ES-I3 (cell line): ENCODE measurements at regions not wholly inside any gene's neighbourhood (a gene's known extent, or its start where the extent isn't known, plus 50 kb on each side); places are given as distances from the start of the nearest gene placed in this dataset.
"Not testable (repeated sequence)": the region's sequence is repeated elsewhere in the genome, so short reads cannot be mapped to it uniquely, and the experiment has no call there.

ENCODE experiments used
- H3K36me3 ChIP-seq: 2 replicates; pipeline ENCODE4 v1.6.1; 2013; ENCODE audit warnings: mild to moderate bottlenecking, low read length, control low read depth, moderate library complexity; ENCODE audit not compliant: insufficient read depth
- H3K4me1 ChIP-seq: 2 replicates; pipeline ENCODE4 v1.6.1; 2013; ENCODE audit warnings: mild to moderate bottlenecking, control low read depth, low read length; ENCODE audit not compliant: insufficient read depth
- H3K9ac ChIP-seq: 2 replicates; pipeline ENCODE4 v1.6.1; 2013; ENCODE audit warnings: low read depth, mild to moderate bottlenecking, low read length, moderate library complexity
- H3K9me3 ChIP-seq: 2 replicates; pipeline ENCODE4 v1.6.1; 2013; ENCODE audit warnings: mild to moderate bottlenecking, low read length, moderate library complexity; ENCODE audit not compliant: control insufficient read depth, insufficient read depth

DNA sequence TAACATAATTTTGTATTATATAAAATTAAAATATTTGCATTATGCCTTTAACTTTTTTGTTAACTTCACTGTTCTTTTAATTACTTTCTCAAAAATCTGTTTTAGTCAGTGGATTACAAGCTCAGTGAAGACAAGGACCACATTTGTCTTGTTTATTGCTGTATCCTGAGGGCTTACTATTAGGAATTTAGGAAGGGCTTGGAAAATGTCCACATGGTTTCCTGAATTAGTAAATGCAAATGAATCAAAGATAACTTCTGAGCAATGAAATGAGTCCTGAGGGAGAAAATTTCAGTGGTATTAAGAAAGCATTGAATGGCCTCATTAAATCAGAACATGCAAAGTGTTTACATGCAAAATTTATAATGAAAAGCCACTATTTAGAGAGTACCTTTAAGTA is 1293.2 kb upstream of the GOT2 start:
- H3K36me3 ChIP-seq, result no peaks in the 10 kb centered on the region
- H3K9me3 ChIP-seq, result no peaks in the 10 kb centered on the region
- H3K4me1 ChIP-seq, result peaks cover 9% of the 10 kb centered on the region; the same call in 1 of the 2 replicates
- H3K9ac ChIP-seq, result no peak overlapping the region

DNA sequence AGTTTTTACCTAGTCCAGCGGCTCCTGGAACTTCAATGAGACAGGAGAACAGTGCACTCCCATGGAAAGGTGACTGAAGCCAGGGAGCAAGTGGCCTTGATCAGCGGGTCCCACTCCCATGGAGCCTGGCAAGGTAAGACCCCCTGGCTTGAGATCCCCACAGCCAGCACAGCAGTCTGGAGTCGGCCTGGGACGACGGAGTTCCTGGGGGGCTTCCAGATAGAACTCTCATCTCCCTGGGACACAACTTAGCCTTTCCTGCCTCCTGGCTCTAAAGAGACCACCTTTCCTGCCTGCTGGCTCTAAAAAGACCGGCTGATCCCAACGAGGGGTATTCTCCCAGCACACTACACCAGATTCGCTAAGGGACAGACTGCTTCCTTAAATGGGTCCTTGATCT is 1279.0 kb upstream of the GOT2 start:
- H3K9me3 ChIP-seq, result no peaks in the 10 kb centered on the region
- no peaks in the 10 kb centered on the region; the same call in 1 of the 2 replicates for H3K36me3 ChIP-seq
- no peak overlapping the region for H3K9ac ChIP-seq
- H3K4me1 ChIP-seq, result no peaks in the 10 kb centered on the region

- H3K36me3 ChIP-seq, result peaks cover 19% of the 10 kb centered on the region; the same call in 1 of the 2 replicates
- H3K4me1 ChIP-seq, result no peaks in the 10 kb centered on the region
- no peak overlapping the region for H3K9ac ChIP-seq
- H3K9me3 ChIP-seq, result peaks cover 6% of the 10 kb centered on the region; the same call in 1 of the 2 replicates
Observed at GRCh38 chr16:60001523-60001922, 1267.4 kb upstream of the GOT2 start.

GRCh38 chr16:59997706-59998105 is 1263.6 kb upstream of the GOT2 start:
- Histone ChIP-seq H3K9me3 (no peaks in the 10 kb centered on the region; the same call in 1 of the 2 replicates), H3K9ac (no peak overlapping the region), H3K4me1 (no peaks in the 10 kb centered on the region), H3K36me3 (peaks cover 14% of the 10 kb centered on the region; the same call in 1 of the 2 replicates)

DNA sequence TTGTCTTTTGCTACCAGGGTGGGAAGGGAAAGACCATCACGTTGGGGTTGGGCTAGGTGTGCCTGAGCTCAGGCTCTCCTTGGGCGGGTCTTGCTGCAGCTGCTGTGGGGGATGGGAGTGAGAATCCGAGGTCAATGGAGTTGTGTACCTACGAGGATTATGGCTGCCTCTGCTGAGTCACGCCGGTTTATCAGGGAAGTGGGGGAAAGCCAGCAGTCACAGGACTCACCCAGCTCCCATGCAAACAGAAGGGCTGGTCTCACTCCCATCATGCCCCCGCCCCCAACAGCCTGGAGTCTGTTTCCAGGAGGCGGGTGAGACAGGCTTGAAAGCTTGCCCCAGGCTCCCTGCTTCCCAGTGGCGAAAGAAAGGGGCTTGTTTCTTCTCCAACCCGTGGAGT is 1259.0 kb upstream of the GOT2 start:
- H3K9me3 ChIP-seq, result peaks cover 7% of the 10 kb centered on the region
- no peaks in the 10 kb centered on the region for H3K4me1 ChIP-seq
- H3K9ac ChIP-seq, result no peak overlapping the region
- peaks cover 8% of the 10 kb centered on the region; the same call in 1 of the 2 replicates for H3K36me3 ChIP-seq

- no peaks in the 10 kb centered on the region for H3K4me1 ChIP-seq
- H3K9ac ChIP-seq, result no peak overlapping the region
- peaks cover 8% of the 10 kb centered on the region; the same call in 1 of the 2 replicates for H3K36me3 ChIP-seq
- H3K9me3 ChIP-seq, result peaks cover 7% of the 10 kb centered on the region
Observed at GRCh38 chr16:59991171-59991570, 1257.1 kb upstream of the GOT2 start.

DNA sequence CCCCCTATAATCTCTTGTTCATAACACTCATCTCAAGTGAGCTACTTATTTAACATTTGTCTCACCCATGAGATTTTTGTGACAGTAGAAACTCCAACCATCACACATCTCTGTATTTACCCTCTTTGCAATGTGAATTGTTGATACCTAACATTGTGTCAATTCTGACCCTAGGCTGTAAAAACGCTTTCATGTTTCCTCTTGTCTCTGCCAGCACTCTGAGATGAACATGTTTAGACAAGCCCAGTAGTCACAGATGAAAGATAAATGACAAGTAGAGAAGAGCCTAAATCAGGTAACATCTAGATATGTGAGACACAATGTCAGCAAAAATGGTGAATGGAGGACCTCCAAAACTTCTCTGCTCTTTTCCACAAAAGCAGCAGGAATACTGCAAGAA is 1254.5 kb upstream of the GOT2 start:
- Histone ChIP-seq H3K36me3 (peaks cover 4% of the 10 kb centered on the region; the same call in 1 of the 2 replicates), H3K9me3 (peaks cover 7% of the 10 kb centered on the region), H3K4me1 (no peaks in the 10 kb centered on the region), H3K9ac (no peak overlapping the region)

DNA sequence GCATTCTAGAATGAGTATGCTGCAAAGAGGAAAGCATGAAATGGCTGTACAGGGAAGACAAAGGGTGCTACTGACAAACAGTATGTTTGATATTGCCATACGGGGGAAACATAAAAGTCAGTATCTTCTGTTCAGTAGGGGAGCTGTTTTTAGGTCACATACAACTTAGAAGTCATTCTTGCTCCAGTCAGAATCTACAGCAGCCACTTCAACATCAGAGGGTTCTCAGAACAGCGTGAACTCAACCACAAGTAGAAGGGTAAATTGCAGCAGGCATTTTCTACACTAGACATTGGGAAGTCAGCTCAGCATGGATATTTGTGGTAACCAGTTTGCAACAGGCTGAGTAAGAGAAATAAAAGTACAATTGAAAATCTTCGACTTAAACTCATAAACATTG is 1241.8 kb upstream of the GOT2 start:
- Histone ChIP-seq H3K9ac (no peak overlapping the region), H3K36me3 (no peaks in the 10 kb centered on the region), H3K9me3 (no peaks in the 10 kb centered on the region; the same call in 1 of the 2 replicates), H3K4me1 (no peaks in the 10 kb centered on the region)

GRCh38 chr16:59973966-59974365 is 1239.8 kb upstream of the GOT2 start:
- no peaks in the 10 kb centered on the region for H3K4me1 ChIP-seq
- H3K36me3 ChIP-seq, result no peaks in the 10 kb centered on the region
- no peak overlapping the region for H3K9ac ChIP-seq
- H3K9me3 ChIP-seq, result no peaks in the 10 kb centered on the region; the same call in 1 of the 2 replicates

DNA sequence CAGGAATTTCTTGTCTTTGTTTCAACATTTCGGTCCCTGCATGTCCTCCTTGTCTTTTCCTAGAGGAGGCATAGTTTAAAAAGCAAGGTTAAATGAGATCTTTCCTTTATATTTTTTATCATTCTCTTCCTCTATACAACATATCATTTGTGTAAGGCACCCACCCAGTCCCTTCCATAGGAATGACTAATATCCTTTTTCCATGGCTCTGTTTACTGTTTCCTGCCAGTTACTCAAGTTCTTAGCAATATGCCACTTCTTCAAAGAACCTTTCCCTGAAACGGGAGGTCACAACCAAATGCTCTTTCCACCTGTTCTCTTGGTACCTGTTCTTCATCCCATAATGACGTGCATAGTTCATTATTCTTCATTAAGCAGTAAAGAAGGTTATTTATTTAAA is 1237.1 kb upstream of the GOT2 start:
- Histone ChIP-seq H3K9me3 (no peaks in the 10 kb centered on the region; the same call in 1 of the 2 replicates), H3K4me1 (no peaks in the 10 kb centered on the region), H3K36me3 (no peaks in the 10 kb centered on the region), H3K9ac (no peak overlapping the region)

- Histone ChIP-seq H3K36me3 (no peaks in the 10 kb centered on the region), H3K9me3 (no peaks in the 10 kb centered on the region), H3K4me1 (no peaks in the 10 kb centered on the region), H3K9ac (no peak overlapping the region)
Observed at GRCh38 chr16:59964232-59964924, 1230.3 kb upstream of the GOT2 start.

DNA sequence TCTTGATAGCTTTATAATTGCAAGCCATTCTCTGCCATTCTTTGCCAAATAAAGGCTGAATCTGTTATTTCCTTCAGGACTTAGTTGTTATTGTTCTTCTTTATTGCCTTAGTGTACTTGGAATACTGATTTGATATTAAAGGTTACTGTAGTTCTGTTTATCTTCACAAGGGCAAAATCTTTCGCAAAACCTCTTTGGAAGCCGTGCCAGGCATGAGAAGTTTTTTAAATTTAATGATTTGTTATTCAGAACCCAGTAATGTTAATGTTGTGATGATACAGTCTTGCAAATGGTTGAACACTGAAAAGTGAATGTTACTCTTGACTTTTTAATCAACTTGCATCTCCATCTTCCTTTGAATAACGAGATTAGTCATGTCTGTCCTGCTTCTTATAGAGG is 1225.2 kb upstream of the GOT2 start:
- H3K4me1 ChIP-seq, result no peaks in the 10 kb centered on the region
- no peak overlapping the region for H3K9ac ChIP-seq
- no peaks in the 10 kb centered on the region for H3K9me3 ChIP-seq

DNA sequence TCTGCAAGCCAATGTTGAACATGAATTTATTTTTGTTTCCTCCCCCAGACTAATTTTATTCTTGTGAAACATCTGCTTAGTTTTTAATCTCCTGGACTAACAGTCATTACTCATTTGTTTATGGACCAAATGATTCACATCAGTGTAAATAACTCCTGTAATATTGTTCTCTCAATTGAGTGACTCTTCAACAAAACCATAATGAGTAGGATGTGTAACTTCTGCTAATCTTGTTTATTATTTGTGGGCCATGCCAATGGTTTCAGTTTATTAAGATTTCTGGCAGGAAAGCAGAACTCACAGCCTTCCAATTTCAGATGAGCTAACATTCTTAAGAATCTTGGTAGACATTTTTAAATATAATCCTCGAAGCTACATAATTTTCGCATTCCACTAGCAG is 1216.3 kb upstream of the GOT2 start:
- Histone ChIP-seq H3K9me3 (no peaks in the 10 kb centered on the region), H3K4me1 (no peaks in the 10 kb centered on the region)

More for the DNA sequence above, 1225.2 kb upstream of the GOT2 start:
- H3K36me3 ChIP-seq, result no peaks in the 10 kb centered on the region

GRCh38 chr16:59944041-59944440 is 1209.9 kb upstream of the GOT2 start:
- not testable (repeated sequence) for H3K9ac ChIP-seq, H3K36me3 ChIP-seq, H3K9me3 ChIP-seq, H3K4me1 ChIP-seq

More for the DNA sequence above, 1216.3 kb upstream of the GOT2 start:
- H3K9ac ChIP-seq, result no peak overlapping the region
- H3K36me3 ChIP-seq, result no peaks in the 10 kb centered on the region

DNA sequence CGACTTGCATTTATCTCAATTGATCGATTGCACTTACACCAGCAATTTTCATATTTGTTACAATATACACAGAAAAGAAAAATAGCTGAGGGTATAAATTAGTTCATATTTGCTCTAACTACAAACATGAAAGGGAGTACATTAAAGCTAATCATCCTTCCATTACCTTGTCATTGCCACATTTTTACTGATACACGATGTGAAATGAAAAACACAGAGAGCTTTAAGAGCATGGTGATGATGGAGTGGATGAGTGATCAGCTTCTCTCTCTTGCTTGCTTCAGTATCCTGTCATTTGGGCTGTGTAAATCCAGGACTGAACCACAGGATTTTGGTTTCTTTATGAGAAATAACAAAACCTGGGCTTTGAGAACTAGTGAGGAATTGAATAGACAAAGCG is 1207.5 kb upstream of the GOT2 start:
- no peaks in the 10 kb centered on the region for H3K4me1 ChIP-seq
- H3K9ac ChIP-seq, result no peak overlapping the region
- no peaks in the 10 kb centered on the region for H3K9me3 ChIP-seq

More for the DNA sequence above, 1207.5 kb upstream of the GOT2 start:
- no peaks in the 10 kb centered on the region for H3K36me3 ChIP-seq
